Heart right ventricle (tissue), 16 donors: ENCODE measurements at regions not wholly inside any gene's neighbourhood (a gene's known extent, or its start where the extent isn't known, plus 50 kb on each side); places are given as distances from the start of the nearest gene placed in this dataset.
"Not testable (repeated sequence)": the region's sequence is repeated elsewhere in the genome, so short reads cannot be mapped to it uniquely, and the experiment has no call there.

Experiments used
- ATAC-seq, 8 donors: fragments of 200-7000 bp; cut with Tn5 transposase; one replicate each; pipeline ENCODE4 v1.9.1; 2020; ENCODE audit warnings: mild to moderate bottlenecking in 8 of 8, moderate library complexity in 8 of 8, moderate number of reproducible peaks in 1 of 8
- DNase-seq, 2 donors: peaks; one replicate each; pipeline ENCODE4 v3.0.0-alpha.2; 2020
- H3K27ac ChIP-seq, 10 donors: fragments of 200-600 bp; sonication (generic) in 2 of 10; one replicate each; pipeline versions ENCODE4 v1.5.0 to v1.8.0; 2020 to 2022; ENCODE audit warnings: mild to moderate bottlenecking in 3 of 10
- H3K27me3 ChIP-seq, 7 donors: fragments of 200-600 bp; one replicate each; pipeline ENCODE4 v1.8.0; 2021 to 2022; ENCODE audit warnings: mild to moderate bottlenecking in 2 of 7
- H3K36me3 ChIP-seq, 9 donors: fragments of 200-600 bp; sonication (generic) in 1 of 9; one replicate each; pipeline versions ENCODE4 v1.5.0 to v1.8.0; 2020 to 2022; ENCODE audit warnings: mild to moderate bottlenecking in 2 of 9
- H3K4me1 ChIP-seq, 9 donors: fragments of 200-600 bp; sonication (generic) in 1 of 9; one replicate each; pipeline versions ENCODE4 v1.5.0 to v1.8.0; 2020 to 2022; ENCODE audit warnings: mild to moderate bottlenecking in 4 of 9
- H3K4me3 ChIP-seq, 10 donors: fragments of 200-600 bp; sonication (generic) in 2 of 10; one replicate each; pipeline versions ENCODE4 v1.5.0 to v1.8.0; 2020 to 2022; ENCODE audit warnings: mild to moderate bottlenecking in 7 of 10, moderate library complexity in 2 of 10
- H3K9me3 ChIP-seq, 11 donors: fragments of 200-600 bp in 10 of 11; sonication (generic) in 2 of 11; one replicate each; pipeline versions ENCODE4 v1.5.0 to v1.8.0; 2013 to 2022; ENCODE audit warnings: mild to moderate bottlenecking in 2 of 11, control low read depth in 1 of 11, moderate library complexity in 1 of 11
- WGBS, 2 donors: extraction: QIAGEN DNeasy Blood & Tissue Kit; methylation state at CpG; one replicate each; pipeline ENCODE4 v1.1.7; 2013; ENCODE audit warnings: inconsistent platforms in 1 of 2; 5-methylcytosine and 5-hydroxymethylcytosine counted together
- intact Hi-C, 10 donors: fragments of 100-400 bp; cut with DNase I; formaldehyde crosslinking; loops; one replicate each; pipeline versions ENCODE4 v1.11.1 to v1.14.2; 2022
- TF ChIP-seq, protein P1 (sequence below), 9 donors: fragments of 200-600 bp; sonication (generic) in 2 of 9; IDR thresholded peaks; one replicate each; pipeline versions ENCODE4 v1.5.0 to v1.8.0; 2021 to 2022; ENCODE audit warnings: antibody characterized with exemption in 9 of 9, mild to moderate bottlenecking in 5 of 9, moderate library complexity in 1 of 9
- donor health status: Arrhythmogenic right ventricular cardiomyopathy.
- donor health status: ischemic (EF 13 %, LVEDD 7.1; RV severe dilation, severe dysfunction).
- donor health status: healthy with polysubstance abuse.
- donor health status: DM: no; HTN: yes; CAD: no.
- donor health status: DM: no; HTN: no; CAD: no.
- donor health status: ischemic (EF 25% LVEDD 6.9; RV normal size, moderate dysfunction).
- donor health status: ischemic (EF 25% LVEDD 5.7; RV mildly dilated, moderate dysfunction).
- donor health status: healthy.
- donor health status: DM: yes; HTN: yes; CAD: no.
- donor health status: Ischemic cardiomyopathy.
- donor health status: ischemic (EF 35%, LVEDD 5.7; RV mildly dilated, moderate dysfunction).
- donor health status: nonischemic (EF 11% LVEDD 7.7; RV severe dilation, severe dysfunction).
- donor health status: DM: yes; HTN: yes; CAD: no.
- donor health status: PGD.
- donor health status: ischemic (EF 29% LVEDD 5.4; RV normal size, mild dysfunction).
- donor health status: nonischemic (EF 23%, LVEDD 6.1; RV moderate dilation, normal function).

DNA sequence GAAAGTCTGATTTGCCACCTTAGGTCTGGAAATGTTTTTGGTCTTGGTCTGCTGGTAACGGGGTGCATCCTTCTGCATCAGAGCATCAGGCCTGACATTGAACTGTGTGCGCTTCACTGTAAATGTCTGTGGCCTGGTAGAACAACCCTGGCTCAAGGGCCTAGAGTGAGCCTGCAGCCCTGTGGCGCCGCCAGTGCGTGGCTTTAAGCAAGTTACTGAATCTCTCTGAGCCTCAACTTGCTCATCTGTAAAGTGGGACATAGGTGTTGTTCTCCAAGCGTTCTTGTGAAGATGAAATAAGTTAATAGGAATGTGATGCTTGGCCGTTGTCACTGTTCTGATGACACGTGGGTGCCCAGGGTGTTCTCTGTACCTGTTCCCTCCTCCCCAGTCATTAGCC, 127.6 kb upstream of the CIBAR2 start:
- peaks cover 0 to 24% (median 0%) of the 10 kb centered on the region in 7 donors for H3K27me3 ChIP-seq
- peaks cover 8 to 37% (median 17%) of the 10 kb centered on the region in 9 donors for H3K4me1 ChIP-seq
- intact Hi-C loops = loop anchor here in 6 of 10 donors (5.0 to 10.0 kb wide), 4 partner anchors 65 to 125 kb away; partner anchors contain the start of gene CIBAR2 (in 3 of the 6)
- no peaks in the 10 kb centered on the region for H3K36me3 ChIP-seq
- DNase-seq (no peak), ATAC-seq (no peak)
- H3K4me3 ChIP-seq = no peak overlapping the region
- 91 to 92% methylated on average over 8 of the region's 8 CpGs for WGBS, 2 donors
- TF ChIP-seq, protein P1, sequence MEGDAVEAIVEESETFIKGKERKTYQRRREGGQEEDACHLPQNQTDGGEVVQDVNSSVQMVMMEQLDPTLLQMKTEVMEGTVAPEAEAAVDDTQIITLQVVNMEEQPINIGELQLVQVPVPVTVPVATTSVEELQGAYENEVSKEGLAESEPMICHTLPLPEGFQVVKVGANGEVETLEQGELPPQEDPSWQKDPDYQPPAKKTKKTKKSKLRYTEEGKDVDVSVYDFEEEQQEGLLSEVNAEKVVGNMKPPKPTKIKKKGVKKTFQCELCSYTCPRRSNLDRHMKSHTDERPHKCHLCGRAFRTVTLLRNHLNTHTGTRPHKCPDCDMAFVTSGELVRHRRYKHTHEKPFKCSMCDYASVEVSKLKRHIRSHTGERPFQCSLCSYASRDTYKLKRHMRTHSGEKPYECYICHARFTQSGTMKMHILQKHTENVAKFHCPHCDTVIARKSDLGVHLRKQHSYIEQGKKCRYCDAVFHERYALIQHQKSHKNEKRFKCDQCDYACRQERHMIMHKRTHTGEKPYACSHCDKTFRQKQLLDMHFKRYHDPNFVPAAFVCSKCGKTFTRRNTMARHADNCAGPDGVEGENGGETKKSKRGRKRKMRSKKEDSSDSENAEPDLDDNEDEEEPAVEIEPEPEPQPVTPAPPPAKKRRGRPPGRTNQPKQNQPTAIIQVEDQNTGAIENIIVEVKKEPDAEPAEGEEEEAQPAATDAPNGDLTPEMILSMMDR (IDR thresholded peaks at IDR 0.05) = no peak
- H3K27ac ChIP-seq = no peak overlapping the region
- no peaks in the 10 kb centered on the region for H3K9me3 ChIP-seq

DNA sequence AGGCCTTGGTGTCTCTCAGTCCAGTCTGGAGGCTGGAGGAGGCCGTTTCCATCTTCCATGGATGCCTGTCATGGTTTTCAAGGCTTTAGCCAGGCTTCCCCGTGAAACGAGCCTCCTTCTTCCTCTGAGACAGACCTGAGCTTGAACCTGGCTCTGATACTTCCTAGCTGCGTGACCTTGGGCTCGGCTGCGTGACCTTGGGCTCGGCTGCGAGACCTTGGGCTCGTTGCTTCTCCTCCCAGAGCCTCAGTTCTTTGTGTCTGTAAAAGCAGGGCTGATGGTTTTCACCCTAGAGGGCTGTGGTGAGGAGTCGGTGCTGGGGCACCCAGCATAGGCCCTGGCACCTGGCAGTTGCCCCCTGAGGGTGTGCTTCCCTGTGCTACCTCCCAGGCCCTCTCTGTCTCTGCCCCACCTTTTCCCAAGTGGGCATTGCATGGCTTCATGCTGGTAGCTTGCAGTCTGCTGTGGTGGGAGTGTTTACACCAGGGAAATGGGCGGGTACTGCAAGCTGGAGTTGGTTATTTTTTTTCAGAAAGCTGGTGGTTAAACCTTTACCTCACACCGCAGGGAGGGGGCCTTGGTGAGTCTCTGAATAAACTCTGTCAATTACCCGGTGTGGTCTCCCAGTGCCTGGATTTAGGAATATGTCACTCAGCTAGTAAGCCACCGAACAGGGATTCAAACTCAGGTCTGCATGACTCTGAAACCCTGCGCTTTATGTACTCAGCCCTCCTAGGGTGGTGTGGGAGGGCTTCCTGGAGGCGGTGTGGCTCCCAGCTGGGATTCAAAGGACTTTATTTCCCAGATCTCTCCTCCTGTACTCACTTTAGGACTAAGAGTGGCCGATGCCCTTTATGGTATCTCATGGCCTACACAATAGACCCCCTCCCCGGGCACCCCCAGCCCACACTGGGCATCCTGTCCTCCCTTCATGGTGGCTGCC, 129.0 kb upstream of the CIBAR2 start:
- intact Hi-C loops = loop anchor here in 3 of 10 donors (10.0 kb wide), 1 partner anchor 126 kb away; the partner anchor contains the start of gene CIBAR2 (in 3 of the 3)

DNA sequence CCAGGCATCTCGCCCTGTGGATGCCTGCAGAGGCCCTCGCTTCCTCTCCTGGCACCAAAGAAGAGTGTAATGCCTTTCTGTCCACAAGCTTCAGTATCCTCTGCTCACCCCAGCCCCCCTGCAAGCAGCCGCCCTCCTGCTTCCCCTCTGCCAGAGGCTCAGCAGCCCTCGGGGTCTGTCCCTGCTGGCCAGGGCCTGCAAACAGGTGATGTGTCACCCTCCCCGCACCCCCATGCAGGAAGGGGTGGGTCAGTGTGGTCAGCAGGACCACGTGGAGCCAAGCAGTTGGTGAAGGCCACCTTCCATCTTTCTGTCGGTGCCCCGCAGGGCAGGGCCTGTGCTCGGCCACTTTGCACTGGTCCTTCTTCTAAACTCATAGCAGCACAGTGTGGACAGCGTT, 129.9 kb upstream of the CIBAR2 start:
- H3K27ac ChIP-seq = no peak overlapping the region
- no peaks in the 10 kb centered on the region for H3K9me3 ChIP-seq
- DNase-seq (no peak), ATAC-seq (no peak)
- 82 to 92% methylated on average over 10 of the region's 10 CpGs for WGBS, 2 donors
- intact Hi-C loops = loop anchor here in 3 of 10 donors (10.0 kb wide), 1 partner anchor 127 kb away; the partner anchor contains the start of gene CIBAR2 (in 3 of the 3)
- H3K27me3 ChIP-seq = peaks cover 0 to 2% (median 0%) of the 10 kb centered on the region in 7 donors
- H3K36me3 ChIP-seq = no peaks in the 10 kb centered on the region
- no peak overlapping the region for H3K4me3 ChIP-seq
- TF ChIP-seq, protein P1 (IDR thresholded peaks at IDR 0.05) = no peak
- H3K4me1 ChIP-seq = peaks cover 0 to 23% (median 5%) of the 10 kb centered on the region in 9 donors

More for the DNA sequence above, 129.0 kb upstream of the CIBAR2 start:
- WGBS, 2 donors = 84 to 90% methylated on average over 18 of the region's 18 CpGs
- no peak overlapping the region for H3K27ac ChIP-seq
- DNase-seq = no peak
- TF ChIP-seq, protein P1 (IDR thresholded peaks at IDR 0.05) = no peak
- no peaks in the 10 kb centered on the region for H3K9me3 ChIP-seq
- no peaks in the 10 kb centered on the region for H3K36me3 ChIP-seq
- no peak overlapping the region for H3K4me3 ChIP-seq
- peaks cover 1 to 30% (median 9%) of the 10 kb centered on the region in 9 donors for H3K4me1 ChIP-seq
- no peak for ATAC-seq
- H3K27me3 ChIP-seq = peaks cover 0 to 11% (median 0%) of the 10 kb centered on the region in 7 donors

DNA sequence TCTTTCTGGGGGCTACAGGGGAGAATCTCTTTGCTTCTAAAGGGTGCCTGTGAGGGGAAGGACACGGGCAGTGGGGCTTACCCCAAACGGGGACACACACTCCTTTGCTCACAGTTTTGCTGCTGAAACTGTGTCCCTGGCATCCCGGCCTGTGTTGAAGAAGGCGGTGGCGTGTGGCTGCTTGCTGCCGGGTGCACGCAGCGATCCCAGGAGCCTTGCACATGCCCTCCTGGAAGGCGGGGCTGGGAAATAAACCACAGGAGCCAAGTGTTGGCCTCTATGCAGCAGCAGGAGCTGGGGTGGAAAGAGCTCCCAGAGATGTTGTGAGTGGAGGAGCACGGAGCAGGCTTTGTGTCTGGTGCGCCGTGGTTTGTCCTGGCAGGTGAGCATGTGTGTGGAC, 131.0 kb upstream of the CIBAR2 start:
- no peak for ATAC-seq
- H3K27me3 ChIP-seq = no peaks in the 10 kb centered on the region

DNA sequence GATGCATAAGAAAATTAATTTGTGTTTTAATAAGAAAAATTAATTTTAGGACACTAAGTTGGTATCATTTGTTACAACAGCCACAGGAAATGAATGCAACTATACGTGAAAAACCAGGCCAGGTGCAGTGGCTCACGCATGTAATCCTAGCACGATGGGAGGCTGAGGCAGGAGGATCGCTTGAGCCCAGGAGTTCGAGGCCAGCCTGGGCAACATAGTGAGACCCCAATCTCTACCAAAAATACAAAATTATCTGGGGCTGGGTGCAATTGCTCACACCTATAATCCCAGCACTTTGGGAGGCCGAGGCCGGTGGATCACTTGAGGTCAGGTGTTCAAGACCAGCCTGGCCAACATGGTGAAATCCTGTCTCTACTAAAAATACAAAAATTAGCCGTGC, 132.2 kb upstream of the CIBAR2 start:
- H3K4me3 ChIP-seq, DNase-seq, H3K36me3 ChIP-seq, ATAC-seq, H3K9me3 ChIP-seq, H3K27ac ChIP-seq, H3K27me3 ChIP-seq: not testable (repeated sequence)
- 95 to 99% methylated on average over 8 of the region's 8 CpGs for WGBS, 2 donors
- intact Hi-C loops = loop anchor here in 3 of 10 donors (10.0 kb wide), 1 partner anchor 130 kb away; the partner anchor contains the start of gene CIBAR2 (in 3 of the 3)
- H3K4me1 ChIP-seq = peaks cover 0 to 12% (median 0%) of the 10 kb centered on the region in 9 donors

More for the DNA sequence above, 131.0 kb upstream of the CIBAR2 start:
- peaks cover 0 to 15% (median 0%) of the 10 kb centered on the region in 9 donors for H3K4me1 ChIP-seq
- intact Hi-C loops = loop anchor here in 3 of 10 donors (10.0 kb wide), 1 partner anchor 129 kb away; the partner anchor contains the start of gene CIBAR2 (in 3 of the 3)
- H3K4me3 ChIP-seq = no peak overlapping the region
- TF ChIP-seq, protein P1 (IDR thresholded peaks at IDR 0.05) = no peak
- WGBS, 2 donors = 92 to 93% methylated on average over 12 of the region's 12 CpGs
- DNase-seq = no peak
- no peak overlapping the region for H3K27ac ChIP-seq
- H3K9me3 ChIP-seq = no peaks in the 10 kb centered on the region
- H3K36me3 ChIP-seq = no peaks in the 10 kb centered on the region
